NCI-H2196 (cell line): ENCODE measurements at regions not wholly inside any gene's neighbourhood (a gene's known extent, or its start where the extent isn't known, plus 50 kb on each side); places are given as distances from the start of the nearest gene placed in this dataset.
"Not testable (repeated sequence)": the region's sequence is repeated elsewhere in the genome, so short reads cannot be mapped to it uniquely, and the experiment has no call there.

Experiments used
- DNase-seq: peaks from one replicate; lab custom pipeline; 2025; ENCODE audit not compliant: unreplicated experiment; lab: John Stamatoyannopoulos, UW

DNA sequence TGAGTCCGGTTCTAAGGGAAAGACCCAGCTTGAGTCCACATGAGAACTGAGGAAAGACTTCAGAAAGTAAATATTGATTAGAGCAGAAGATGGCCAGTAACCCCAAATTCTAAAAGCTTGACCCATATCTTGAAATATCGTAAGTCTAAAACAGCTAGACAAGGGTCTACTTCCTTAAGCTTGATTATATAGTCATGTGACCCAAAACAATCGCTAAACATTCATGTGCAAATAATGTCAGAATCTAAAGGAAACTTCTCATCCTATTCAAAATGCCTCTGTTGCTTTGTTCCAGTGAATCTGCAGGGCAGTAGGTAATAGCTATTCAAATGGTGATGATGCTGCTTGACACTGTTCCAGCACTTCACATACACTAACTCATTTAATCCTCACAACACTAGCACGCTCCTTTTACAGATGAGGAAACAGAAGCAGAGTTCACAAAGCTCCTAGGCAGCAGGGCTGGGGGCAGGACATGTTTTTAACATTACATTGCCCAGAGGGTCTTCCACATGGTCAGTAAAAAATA is 52.6 kb downstream of the TCF20 start:
- no peak for DNase-seq

DNA sequence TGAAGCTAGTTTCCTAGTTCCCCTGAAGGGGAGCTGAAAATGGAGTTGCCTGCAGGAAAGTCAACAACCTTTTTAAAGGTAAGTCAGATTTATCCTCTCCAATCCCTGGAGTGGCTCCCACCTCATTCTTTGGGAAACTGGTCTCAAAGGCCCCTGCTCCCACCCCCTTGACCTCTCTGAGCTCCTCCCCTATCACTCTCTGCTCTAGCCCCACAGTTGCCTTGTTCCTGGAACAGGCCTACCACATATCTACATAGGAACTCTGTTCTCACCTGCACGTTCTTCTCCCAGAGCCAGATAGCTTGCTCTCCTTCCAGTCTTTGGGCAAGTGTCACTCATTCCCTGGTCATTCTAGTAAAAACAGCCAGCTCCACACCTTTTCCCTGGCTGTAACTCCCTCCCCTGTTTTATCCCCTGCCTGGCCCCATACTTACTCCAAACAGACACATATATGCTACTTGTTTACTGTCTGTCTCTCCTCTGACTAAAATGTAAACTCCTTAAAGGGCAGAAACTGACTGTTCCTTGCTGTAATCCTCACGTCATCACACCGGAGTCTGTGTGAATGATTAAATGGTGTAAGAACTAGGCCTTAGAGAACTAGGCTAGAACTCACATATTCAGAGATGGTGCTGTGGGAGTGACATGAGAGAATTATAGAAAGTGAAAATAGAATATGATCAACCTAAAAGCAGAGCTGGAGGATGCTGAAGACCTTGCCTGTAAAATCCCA is 53.3 kb downstream of the TCF20 start:
- DNase-seq, result no peak

GRCh38 chr22:42214633-42215415 is 55.6 kb downstream of the TCF20 start:
- DNase-seq, result no peak

DNA sequence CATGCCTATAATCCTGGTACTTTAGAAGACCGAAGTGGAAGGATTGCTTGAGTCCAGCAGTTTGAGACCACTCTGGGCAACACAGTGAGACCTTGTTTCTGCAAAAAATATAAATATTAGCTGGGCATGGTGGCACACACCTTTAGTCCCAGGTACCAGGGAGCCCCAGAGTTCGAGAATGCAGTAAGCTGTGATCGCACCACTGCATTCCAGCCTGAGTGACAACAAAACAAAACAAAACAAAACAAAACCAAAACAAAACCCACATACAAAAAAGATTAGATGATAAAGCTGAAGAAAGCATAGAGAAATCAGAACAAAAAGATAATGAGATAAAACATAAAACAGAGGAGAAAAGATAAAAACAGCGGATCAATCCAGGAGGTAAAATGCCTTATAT is 62.1 kb downstream of the TCF20 start:
- no peak for DNase-seq

DNA sequence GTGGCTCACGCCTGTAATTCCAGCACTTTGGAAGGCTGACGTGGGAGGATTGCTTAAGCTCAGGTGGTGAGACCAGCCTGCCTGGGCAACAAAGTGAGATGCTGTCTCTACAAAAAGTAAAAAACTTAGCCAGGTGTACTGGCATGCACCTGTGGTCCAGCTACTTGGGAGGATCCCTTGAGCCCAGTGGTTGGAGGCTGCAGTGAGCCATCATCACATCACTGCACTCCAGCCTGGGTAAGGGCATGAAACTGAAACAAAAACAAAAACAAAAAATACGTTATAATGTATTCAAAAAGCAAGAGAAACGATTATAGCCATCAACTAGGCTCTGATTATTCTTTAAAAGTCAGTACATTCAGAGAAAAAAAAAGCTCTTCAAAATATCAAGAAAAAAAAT is 62.5 kb downstream of the TCF20 start:
- no peak for DNase-seq

DNA sequence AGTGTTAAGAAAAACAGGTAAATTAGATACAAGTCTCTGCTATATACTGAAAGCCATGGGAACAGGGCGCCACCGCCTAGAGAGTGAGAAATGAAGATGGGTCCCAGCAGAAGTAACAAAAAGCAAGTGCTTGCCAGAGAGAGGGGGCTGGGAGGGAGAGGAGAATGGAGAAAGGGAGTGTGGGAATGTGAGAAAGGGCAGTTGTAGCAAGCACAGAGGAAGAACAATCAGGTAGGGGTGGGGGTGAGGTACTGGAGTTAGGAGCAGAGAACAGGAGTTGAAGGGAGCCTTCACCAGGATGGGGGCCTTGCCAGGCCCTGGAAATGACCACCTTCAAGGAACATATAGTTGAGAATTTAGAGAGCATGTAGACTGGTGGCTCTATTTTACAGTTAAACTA is 66.8 kb downstream of the TCF20 start:
- DNase-seq, result no peak

DNA sequence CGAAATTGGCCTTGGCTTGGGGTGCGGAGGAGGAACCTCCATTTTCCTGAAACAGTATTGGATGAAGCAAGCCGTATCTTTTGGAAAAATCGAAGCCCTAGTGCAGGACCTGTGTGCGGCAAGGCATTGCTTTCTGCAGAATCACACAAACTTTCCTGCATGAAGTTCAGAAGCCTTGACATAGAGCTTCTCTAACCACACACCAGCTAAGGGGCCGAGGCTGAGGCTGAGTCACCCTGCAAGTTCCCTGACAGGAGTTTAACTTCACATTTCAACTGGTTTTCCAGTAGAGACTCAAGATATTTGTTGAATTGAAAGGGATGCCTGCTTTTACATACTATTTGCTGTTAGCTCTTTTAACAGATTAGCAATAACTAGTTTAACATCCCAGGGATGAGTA is 67.8 kb downstream of the TCF20 start:
- DNase-seq, result no peak

- DNase-seq, result no peak
Measured at GRCh38 chr22:42202048-42202447, 68.4 kb downstream of the TCF20 start.

- no peak for DNase-seq
Measured at GRCh38 chr22:42199025-42199424, 68.4 kb upstream of the CYP2D6 start.

- DNase-seq, result no peak
Measured at GRCh38 chr22:42198226-42198625, 67.6 kb upstream of the CYP2D6 start.

DNA sequence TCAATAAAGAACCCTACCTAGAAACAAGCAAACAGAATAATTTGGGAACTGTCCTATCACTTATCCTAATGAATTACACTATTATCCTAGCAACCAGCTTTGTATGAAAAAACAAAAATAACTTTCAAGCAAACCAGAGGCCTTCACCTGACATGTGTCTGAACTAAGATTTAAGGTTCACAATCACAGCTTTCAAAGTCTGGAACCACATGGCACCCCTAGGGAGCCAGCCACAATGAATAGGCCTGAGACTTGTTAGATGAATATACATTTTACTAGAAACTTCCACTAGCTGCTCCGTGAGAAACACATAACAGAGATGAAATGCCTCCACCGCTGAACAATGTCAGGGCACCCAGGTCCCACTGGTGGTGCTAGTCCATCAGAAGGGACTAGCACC is 65.8 kb upstream of the CYP2D6 start:
- no peak for DNase-seq

DNA sequence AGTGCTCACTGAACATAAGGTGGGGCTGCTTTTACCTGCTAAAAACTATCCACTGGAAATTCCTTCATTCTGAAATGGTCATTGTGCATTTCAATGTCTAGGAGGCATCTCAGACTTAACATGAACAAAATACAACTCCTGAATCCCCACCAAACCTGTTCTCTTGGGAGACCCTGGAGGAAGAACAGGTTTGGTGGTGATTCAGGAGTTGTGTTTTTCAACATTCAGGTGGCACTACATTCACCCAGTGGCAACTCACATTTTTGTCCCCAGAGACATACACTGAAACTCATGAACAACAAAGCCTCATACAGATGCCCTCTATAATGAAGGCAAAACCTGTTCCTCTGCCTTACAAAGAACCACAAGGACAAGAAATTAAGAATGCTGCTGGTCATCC is 64.3 kb upstream of the CYP2D6 start:
- no peak for DNase-seq

- DNase-seq, result no peak
Measured at GRCh38 chr22:42194104-42194851, 63.7 kb upstream of the CYP2D6 start.

DNA sequence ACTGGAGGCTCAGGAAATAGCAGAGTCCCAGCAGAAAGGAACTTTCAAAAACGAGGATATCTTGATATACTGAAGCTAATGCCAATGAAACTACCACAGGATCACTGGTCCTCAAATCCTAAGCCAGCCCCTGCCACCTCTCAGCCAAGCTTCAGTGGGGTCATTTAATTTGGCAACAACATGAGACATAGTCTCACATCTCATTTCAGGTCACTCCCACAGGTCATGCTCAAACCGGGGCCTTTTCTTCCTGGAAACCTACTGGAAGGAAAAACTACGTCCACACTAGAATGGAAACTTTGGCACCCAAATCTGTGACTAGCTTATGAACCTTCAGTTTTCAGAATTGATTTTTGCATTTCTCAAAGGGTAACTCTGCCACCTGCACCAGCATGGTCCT is 61.9 kb upstream of the CYP2D6 start:
- no peak for DNase-seq

GRCh38 chr22:42190274-42190673 is 59.7 kb upstream of the CYP2D6 start:
- no peak for DNase-seq

DNA sequence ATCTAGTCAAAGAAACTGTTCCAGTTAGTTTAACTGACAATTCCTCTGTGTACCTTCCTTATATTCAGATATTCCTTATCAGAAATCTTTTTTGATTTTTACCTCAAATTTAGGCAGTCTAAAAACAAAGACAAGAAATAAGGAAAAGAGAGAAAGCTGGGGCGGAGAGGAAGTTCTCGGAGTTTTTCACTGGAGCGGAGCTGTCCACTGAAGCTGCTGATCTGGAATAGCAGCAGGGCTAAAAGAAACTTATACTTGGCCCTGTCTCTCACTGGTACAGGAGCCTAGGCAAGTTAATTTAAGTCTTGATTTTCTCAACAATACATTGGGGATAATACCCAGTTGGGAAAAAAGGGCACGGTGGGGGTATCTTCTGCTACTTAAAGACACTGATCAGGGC is 59.2 kb upstream of the CYP2D6 start:
- no peak for DNase-seq

DNA sequence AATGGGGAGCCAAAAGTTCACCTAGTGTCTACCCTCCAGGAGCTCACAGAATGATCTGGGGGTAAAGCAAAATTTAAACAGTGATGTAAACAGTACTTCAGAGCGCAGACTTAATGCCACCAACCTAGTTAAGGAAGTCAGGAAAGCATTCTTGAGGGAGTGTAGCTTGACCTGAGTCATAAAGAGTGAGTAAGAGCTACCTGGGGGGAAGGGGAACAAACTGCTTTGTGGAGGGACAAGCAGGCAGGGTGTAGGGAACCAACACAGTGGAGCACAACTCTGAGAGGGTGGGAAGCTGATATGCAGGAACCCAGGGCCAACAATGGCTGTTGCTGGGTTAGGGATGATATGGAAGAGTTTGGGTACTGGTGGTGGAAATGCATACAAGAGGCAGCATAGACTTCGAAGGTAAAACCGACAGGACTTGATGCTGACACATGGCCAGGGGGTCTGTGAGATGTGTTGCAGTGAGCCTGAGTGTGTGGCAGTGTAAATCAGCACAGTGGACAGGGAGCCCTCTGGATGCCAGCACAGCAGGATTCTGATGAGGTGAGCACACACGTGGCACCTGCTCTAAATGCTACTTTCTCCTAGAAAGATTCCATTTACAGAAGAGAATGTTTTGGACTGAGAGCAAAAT is 58.3 kb upstream of the CYP2D6 start:
- DNase-seq, result no peak

DNA sequence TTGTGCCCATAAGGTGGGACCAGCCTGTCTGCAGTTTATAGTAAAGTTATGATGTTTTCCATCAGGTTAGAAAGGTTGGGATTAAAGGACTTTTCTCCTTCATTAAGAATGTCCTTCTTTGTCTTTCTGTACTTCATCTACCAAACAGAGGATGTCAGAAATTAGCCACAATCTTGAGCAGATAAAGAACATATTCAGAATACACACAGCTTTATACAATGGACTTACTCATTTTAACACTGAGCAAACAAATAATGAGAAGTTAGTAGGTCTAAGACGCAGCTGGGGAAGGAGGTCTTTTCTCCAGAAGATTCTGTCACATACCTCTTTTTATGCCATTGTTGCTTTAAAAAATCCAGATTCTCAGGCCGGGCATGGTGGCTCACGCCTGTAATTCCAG is 57.0 kb upstream of the CYP2D6 start:
- no peak for DNase-seq

- DNase-seq, result peak; percentile 18
Measured at GRCh38 chr22:42185915-42186439, 55.4 kb upstream of the CYP2D6 start.

GRCh38 chr22:42184852-42185251 is 54.2 kb upstream of the CYP2D6 start:
- no peak for DNase-seq

- not testable (repeated sequence) for DNase-seq
Measured at GRCh38 chr22:42183461-42184059, 53.0 kb upstream of the CYP2D6 start.
